Testis (tissue), 2 donors: ENCODE measurements at regions not wholly inside any gene's neighbourhood (a gene's known extent, or its start where the extent isn't known, plus 50 kb on each side); places are given as distances from the start of the nearest gene placed in this dataset.

Experiments used
- DNase-seq: peaks from one replicate; pipeline ENCODE4 v3.0.0-alpha.2; 2019
- H3K27ac ChIP-seq, 2 donors: fragments of 200-600 bp; sonication (generic); one replicate each; pipeline ENCODE4 v1.5.1; 2019
- H3K27me3 ChIP-seq: fragments of 200-600 bp; sonication (generic); one replicate; pipeline ENCODE4 v1.5.1; 2019
- H3K36me3 ChIP-seq: fragments of 200-600 bp; sonication (generic); one replicate; pipeline ENCODE4 v1.5.1; 2017; ENCODE audit warnings: low read depth; ENCODE audit errors: missing control alignments
- H3K4me1 ChIP-seq: fragments of 200-600 bp; sonication (generic); one replicate; pipeline ENCODE4 v1.5.1; 2019
- H3K4me3 ChIP-seq, 2 donors: fragments of 200-600 bp; sonication (generic); one replicate each; pipeline ENCODE4 v1.5.1; 2017 to 2019
- H3K9me3 ChIP-seq: fragments of 200-600 bp; sonication (generic); one replicate; pipeline ENCODE4 v1.5.1; 2017
- POLR2A ChIP-seq: fragments of 450-650 bp; IDR thresholded peaks from one replicate; pipeline ENCODE4 v1.6.1; 2017; ENCODE audit warnings: antibody characterized with exemption, mild to moderate bottlenecking, moderate library complexity
- WGBS, 2 donors: methylation state at CpG; one replicate each; pipeline ENCODE4 v1.1.5; 2018; 5-methylcytosine and 5-hydroxymethylcytosine counted together
- intact Hi-C: fragments of 100-400 bp; cut with DNase I; formaldehyde crosslinking; loops from one replicate; pipeline ENCODE4 v1.15.1; 2023; ENCODE audit warnings: low total_unique reads
- TF ChIP-seq, protein P1 (sequence below), 3 experiments: fragments of 450-650 bp in 2 of 3; fragments of 200-600 bp in 1 of 3; sonication (generic) in 1 of 3; IDR thresholded peaks; one replicate each; pipeline ENCODE4 v1.5.1; 2016 to 2019; ENCODE audit warnings: antibody characterized with exemption in 3 of 3, mild to moderate bottlenecking in 2 of 3, moderate library complexity in 1 of 3

DNA sequence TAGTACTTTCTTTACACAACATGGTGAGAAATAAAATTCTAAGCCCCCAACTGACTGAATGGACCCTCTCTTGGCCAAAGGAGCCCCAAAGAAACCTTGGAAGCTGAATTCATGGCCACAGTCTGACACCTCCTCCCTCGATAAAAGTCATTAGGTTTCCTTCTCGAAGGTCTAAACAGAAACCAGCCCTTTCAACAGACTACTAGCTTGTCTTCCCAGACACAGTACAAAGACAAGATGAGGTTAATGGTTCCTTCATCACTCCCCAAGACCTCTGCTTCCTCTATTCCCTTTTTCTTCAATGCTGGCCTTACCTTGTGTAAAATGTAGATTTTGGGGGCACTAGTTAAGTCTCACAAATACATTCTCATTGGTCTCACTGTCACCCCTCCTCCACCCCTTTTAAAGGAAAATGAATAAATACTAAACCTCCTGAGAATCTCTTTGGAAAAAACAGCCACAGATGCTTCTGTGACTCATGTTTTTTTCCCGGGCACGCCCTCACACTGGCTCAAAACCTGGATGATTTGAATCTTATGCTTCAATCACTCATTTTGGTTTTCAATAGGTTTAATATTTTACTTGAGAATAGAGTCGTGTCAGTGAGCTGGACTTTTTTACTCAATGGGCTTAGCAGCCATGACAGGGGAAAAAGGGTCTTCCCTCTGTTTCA lies 65.8 kb upstream of the MED4 start:
- Histone ChIP-seq H3K4me1 (no peaks in the 10 kb centered on the region), H3K36me3 (no peaks in the 10 kb centered on the region), H3K27ac (peak overlapping the region in 1 of 2 donors; percentile 36), H3K9me3 (no peaks in the 10 kb centered on the region), H3K27me3 (no peaks in the 10 kb centered on the region), H3K4me3 (no peak overlapping the region)
- WGBS, 2 donors = 78 to 83% methylated on average over 5 of the region's 5 CpGs
- no peak for TF ChIP-seq POLR2A
- TF ChIP-seq, protein P1, sequence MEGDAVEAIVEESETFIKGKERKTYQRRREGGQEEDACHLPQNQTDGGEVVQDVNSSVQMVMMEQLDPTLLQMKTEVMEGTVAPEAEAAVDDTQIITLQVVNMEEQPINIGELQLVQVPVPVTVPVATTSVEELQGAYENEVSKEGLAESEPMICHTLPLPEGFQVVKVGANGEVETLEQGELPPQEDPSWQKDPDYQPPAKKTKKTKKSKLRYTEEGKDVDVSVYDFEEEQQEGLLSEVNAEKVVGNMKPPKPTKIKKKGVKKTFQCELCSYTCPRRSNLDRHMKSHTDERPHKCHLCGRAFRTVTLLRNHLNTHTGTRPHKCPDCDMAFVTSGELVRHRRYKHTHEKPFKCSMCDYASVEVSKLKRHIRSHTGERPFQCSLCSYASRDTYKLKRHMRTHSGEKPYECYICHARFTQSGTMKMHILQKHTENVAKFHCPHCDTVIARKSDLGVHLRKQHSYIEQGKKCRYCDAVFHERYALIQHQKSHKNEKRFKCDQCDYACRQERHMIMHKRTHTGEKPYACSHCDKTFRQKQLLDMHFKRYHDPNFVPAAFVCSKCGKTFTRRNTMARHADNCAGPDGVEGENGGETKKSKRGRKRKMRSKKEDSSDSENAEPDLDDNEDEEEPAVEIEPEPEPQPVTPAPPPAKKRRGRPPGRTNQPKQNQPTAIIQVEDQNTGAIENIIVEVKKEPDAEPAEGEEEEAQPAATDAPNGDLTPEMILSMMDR (IDR thresholded peaks at IDR 0.05) = no peak
- intact Hi-C loops = no loop called here
- DNase-seq = no peak

DNA sequence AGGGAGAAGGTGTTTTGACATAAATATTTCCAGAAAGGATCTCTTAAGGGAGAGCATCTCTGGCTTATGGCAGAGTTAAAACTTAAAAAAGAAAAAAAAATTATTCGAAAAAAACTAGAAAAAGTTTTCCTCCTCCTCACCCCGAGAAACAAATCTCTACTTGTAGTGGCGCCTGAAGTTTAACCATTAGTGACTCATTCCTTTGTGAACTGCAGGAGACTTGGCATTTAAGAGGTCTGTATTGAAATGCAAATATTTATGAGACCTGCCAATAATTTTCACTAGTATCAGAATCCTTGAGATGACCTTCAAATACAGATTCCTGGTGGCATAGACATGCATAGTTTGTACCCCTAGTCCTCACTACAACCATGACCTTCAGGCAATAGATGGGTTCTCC lies 64.9 kb upstream of the MED4 start:
- DNase-seq = no peak
- Histone ChIP-seq H3K4me3 (no peak overlapping the region), H3K27ac (no peak overlapping the region), H3K36me3 (no peaks in the 10 kb centered on the region), H3K9me3 (no peaks in the 10 kb centered on the region), H3K27me3 (no peaks in the 10 kb centered on the region), H3K4me1 (no peaks in the 10 kb centered on the region)
- no peak for TF ChIP-seq POLR2A
- TF ChIP-seq, protein P1 (IDR thresholded peaks at IDR 0.05) = no peak
- 68 to 82% methylated on average over 3 of the region's 3 CpGs for WGBS, 2 donors
- intact Hi-C loops = no loop called here

DNA sequence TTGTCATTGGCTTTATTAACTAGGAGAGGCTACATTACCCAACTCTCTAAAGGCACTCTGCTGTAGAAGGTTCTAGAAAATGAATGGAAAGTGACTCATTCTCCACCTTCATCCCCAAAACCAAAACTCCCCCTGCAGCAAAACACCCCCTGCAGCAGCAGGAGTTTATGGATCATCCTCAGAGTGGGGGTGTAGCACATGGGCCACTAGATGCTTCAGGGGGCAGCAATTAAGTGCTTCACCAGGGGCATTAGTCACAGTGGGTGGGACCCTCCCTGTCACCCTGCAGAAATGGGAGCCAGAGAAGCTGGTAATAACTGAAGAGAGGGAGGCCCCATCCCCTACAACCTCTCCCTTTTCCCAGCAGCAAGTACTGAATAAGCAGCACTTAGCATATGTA lies 64.5 kb upstream of the MED4 start:
- no peaks in the 10 kb centered on the region for H3K36me3 ChIP-seq
- no peaks in the 10 kb centered on the region for H3K4me1 ChIP-seq
- no peak overlapping the region for H3K27ac ChIP-seq
- TF ChIP-seq POLR2A = no peak
- TF ChIP-seq, protein P1 (IDR thresholded peaks at IDR 0.05) = no peak
- intact Hi-C loops = no loop called here
- no peak for DNase-seq
- H3K27me3 ChIP-seq = no peaks in the 10 kb centered on the region
- H3K9me3 ChIP-seq = no peaks in the 10 kb centered on the region
- no peak overlapping the region for H3K4me3 ChIP-seq

DNA sequence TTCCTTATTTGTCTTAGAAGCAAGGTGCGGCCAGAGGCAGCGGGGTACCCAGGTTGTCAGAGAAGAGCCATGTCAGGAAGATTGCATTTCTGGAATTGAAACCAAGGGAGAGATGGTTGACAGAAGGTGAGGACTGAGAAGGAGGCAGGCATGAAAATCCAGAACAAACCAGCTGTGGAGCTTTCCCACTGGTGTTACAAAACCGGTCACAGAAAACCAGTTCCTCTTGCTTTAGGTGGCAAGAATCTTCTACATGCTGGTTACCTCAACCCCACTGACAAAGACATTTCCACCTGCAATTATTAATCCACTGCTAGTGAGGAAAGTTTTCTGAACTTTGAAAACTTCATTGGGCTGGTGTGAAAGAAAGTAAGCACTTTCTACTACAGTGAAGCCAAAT lies 64.0 kb upstream of the MED4 start:
- H3K4me1 ChIP-seq = no peaks in the 10 kb centered on the region
- WGBS, 2 donors = 96 to 97% methylated on average over 3 of the region's 3 CpGs
- no peak for DNase-seq
- H3K4me3 ChIP-seq = no peak overlapping the region
- no peak for TF ChIP-seq POLR2A
- TF ChIP-seq, protein P1 (IDR thresholded peaks at IDR 0.05) = no peak
- intact Hi-C loops = no loop called here
- H3K36me3 ChIP-seq = no peaks in the 10 kb centered on the region
- no peaks in the 10 kb centered on the region for H3K27me3 ChIP-seq
- H3K9me3 ChIP-seq = no peaks in the 10 kb centered on the region
- H3K27ac ChIP-seq = no peak overlapping the region

DNA sequence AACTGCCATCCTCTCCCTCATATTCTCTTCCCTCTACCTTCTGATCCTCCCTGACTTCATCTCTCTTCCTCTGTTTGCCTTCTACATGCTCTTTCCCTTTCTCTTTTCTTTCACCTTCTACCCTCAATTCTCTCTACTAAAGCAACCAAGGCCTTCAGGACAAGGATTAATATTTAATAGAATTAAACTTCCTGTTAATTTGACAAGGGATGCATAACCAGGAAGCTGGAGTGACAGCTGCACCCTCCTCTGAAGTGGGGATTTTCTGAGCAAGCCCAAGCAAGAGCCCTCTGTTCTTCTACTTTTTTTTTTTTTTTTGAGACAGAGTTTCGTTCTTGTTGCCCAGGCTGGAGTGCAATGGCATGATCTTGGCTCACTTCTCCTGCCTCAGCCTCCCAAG lies 63.4 kb upstream of the MED4 start:
- H3K4me3 ChIP-seq = no peak overlapping the region
- H3K36me3 ChIP-seq = no peaks in the 10 kb centered on the region
- TF ChIP-seq, protein P1 (IDR thresholded peaks at IDR 0.05) = no peak
- no peak for TF ChIP-seq POLR2A
- WGBS, 2 donors = 83 to 87% methylated on average over 1 of the region's 1 CpG
- H3K27me3 ChIP-seq = no peaks in the 10 kb centered on the region
- no peak overlapping the region for H3K27ac ChIP-seq
- H3K9me3 ChIP-seq = no peaks in the 10 kb centered on the region
- intact Hi-C loops = no loop called here
- no peaks in the 10 kb centered on the region for H3K4me1 ChIP-seq
- no peak for DNase-seq
